ENCODE measurements at regions not wholly inside any gene's neighbourhood (a gene's known extent, or its start where the extent isn't known, plus 50 kb on each side); places are given as distances from the start of the nearest gene placed in this dataset.

DNA sequence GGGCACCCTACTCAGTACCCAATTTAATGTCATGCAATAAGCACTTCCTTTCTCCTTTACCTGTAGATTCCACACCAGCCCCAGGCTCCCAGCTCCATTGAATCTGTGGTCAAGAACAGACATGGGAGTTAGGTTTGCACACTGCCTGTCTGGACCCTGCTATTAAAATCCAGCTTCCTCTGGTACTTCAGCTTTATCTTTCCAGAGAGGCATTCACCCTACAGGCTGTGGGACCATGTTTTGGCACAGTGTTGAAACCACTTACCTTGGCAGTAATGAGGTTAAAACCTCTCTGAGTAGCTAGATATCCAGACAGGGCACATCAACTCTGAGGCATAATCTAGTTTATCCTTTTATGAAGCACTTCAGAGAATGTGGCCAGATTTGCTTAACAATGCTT is 191.5 kb upstream of the PCSK5 start:
- H3K9me3 ChIP-seq (ENCODE audit: control insufficient read depth in 2 of 2, insufficient read depth in 1 of 2, low read depth in 1 of 2, low read length in 1 of 2) = no peaks in the 10 kb centered on the region
- no peak overlapping the region for H3K27ac ChIP-seq (ENCODE audit: low read depth in 2 of 2, low read length in 1 of 2)
- H3K4me3 ChIP-seq (ENCODE audit: low read depth in 1 of 2, low read length in 2 of 2) = no peak overlapping the region
- no peaks in the 10 kb centered on the region for H3K27me3 ChIP-seq (ENCODE audit: control insufficient read depth in 1 of 2, insufficient read depth in 2 of 2, low read length in 2 of 2)
- H3K4me1 ChIP-seq (ENCODE audit: control insufficient read depth in 2 of 2, insufficient read depth in 2 of 2, low read length in 1 of 2) = no peaks in the 10 kb centered on the region
- H3K36me3 ChIP-seq (ENCODE audit: control insufficient read depth in 2 of 2, insufficient read depth in 2 of 2, low read length in 1 of 2) = no peaks in the 10 kb centered on the region

DNA sequence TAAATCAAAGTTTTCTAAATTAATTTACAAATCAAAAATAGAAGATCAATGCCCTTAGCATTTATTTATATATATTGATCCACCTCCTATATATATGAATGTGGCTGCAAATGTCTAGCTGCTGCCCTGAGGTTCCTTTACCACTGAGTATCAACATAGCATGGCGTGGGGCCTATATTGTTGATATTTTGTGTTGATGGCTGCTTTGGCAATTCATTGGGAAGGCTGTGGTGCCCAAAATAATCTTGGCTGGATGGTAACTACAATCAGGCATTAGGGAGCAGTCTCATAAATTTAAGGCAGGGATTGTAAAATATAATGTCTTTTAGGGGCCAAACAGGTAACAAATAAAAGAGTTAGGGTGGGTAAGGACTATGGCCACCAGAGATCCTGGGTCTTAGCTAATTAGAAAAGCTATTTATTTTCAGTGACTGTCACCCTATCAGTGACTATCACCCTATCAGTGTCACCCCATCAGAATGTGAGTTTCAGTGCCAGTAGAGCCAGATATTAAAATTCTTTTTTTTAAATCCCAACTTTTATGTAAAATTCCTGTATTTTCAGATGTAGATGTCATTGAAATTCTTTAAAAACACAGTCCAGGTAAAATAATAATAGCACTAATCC is 190.7 kb upstream of the PCSK5 start:
- Histone ChIP-seq H3K4me1 (ENCODE audit: control insufficient read depth in 2 of 2, insufficient read depth in 2 of 2, low read length in 1 of 2) (no peaks in the 10 kb centered on the region), H3K27ac (ENCODE audit: low read depth in 2 of 2, low read length in 1 of 2) (no peak overlapping the region), H3K4me3 (ENCODE audit: low read depth in 1 of 2, low read length in 2 of 2) (no peak overlapping the region), H3K27me3 (ENCODE audit: control insufficient read depth in 1 of 2, insufficient read depth in 2 of 2, low read length in 2 of 2) (no peaks in the 10 kb centered on the region), H3K36me3 (ENCODE audit: control insufficient read depth in 2 of 2, insufficient read depth in 2 of 2, low read length in 1 of 2) (no peaks in the 10 kb centered on the region), H3K9me3 (ENCODE audit: control insufficient read depth in 2 of 2, insufficient read depth in 1 of 2, low read depth in 1 of 2, low read length in 1 of 2) (no peaks in the 10 kb centered on the region)
- WGBS, 2 donors = 77 to 86% methylated on average over 1 of the region's 1 CpG

- H3K27ac ChIP-seq (ENCODE audit: low read depth in 2 of 2, low read length in 1 of 2) = no peak overlapping the region
- H3K4me1 ChIP-seq (ENCODE audit: control insufficient read depth in 2 of 2, insufficient read depth in 2 of 2, low read length in 1 of 2) = no peaks in the 10 kb centered on the region
- no peaks in the 10 kb centered on the region for H3K9me3 ChIP-seq (ENCODE audit: control insufficient read depth in 2 of 2, insufficient read depth in 1 of 2, low read depth in 1 of 2, low read length in 1 of 2)
- H3K27me3 ChIP-seq (ENCODE audit: control insufficient read depth in 1 of 2, insufficient read depth in 2 of 2, low read length in 2 of 2) = no peaks in the 10 kb centered on the region
- H3K36me3 ChIP-seq (ENCODE audit: control insufficient read depth in 2 of 2, insufficient read depth in 2 of 2, low read length in 1 of 2) = no peaks in the 10 kb centered on the region
- 46 to 72% methylated on average over 1 of the region's 1 CpG for WGBS, 2 donors
- H3K4me3 ChIP-seq (ENCODE audit: low read depth in 1 of 2, low read length in 2 of 2) = no peak overlapping the region
Observed at GRCh38 chr9:75700252-75700640, 190.2 kb upstream of the PCSK5 start.

GRCh38 chr9:75707191-75707590 is 183.3 kb upstream of the PCSK5 start:
- no peaks in the 10 kb centered on the region for H3K27me3 ChIP-seq (ENCODE audit: control insufficient read depth in 1 of 2, insufficient read depth in 2 of 2, low read length in 2 of 2)
- no peaks in the 10 kb centered on the region for H3K9me3 ChIP-seq (ENCODE audit: control insufficient read depth in 2 of 2, insufficient read depth in 1 of 2, low read depth in 1 of 2, low read length in 1 of 2)
- H3K4me3 ChIP-seq (ENCODE audit: low read depth in 1 of 2, low read length in 2 of 2) = no peak overlapping the region
- no peak overlapping the region for H3K27ac ChIP-seq (ENCODE audit: low read depth in 2 of 2, low read length in 1 of 2)
- H3K36me3 ChIP-seq (ENCODE audit: control insufficient read depth in 2 of 2, insufficient read depth in 2 of 2, low read length in 1 of 2) = no peaks in the 10 kb centered on the region
- H3K4me1 ChIP-seq (ENCODE audit: control insufficient read depth in 2 of 2, insufficient read depth in 2 of 2, low read length in 1 of 2) = no peaks in the 10 kb centered on the region
- WGBS, 2 donors = 96 to 100% methylated on average over 2 of the region's 2 CpGs

DNA sequence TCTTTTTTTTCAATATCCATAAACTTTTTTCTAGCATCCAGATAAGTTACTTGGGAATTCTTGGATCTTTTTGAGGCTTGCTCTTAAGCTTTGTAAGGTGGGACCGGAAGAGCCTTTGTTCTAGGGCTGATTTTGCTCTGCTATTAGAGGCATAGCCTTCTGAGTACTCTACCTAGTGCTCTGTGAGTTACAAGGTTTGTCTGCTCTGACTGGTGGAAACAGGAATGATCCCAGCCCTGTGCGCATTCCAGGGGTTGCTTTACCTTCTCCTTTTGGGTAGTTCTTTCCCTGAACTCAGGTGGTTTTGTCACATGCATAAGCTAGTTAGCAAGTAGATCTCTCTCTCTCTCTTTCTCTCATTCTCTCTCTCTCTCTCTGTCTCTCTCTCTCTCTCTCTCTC is 180.8 kb upstream of the PCSK5 start:
- no peaks in the 10 kb centered on the region for H3K36me3 ChIP-seq (ENCODE audit: control insufficient read depth in 2 of 2, insufficient read depth in 2 of 2, low read length in 1 of 2)
- no peaks in the 10 kb centered on the region for H3K4me1 ChIP-seq (ENCODE audit: control insufficient read depth in 2 of 2, insufficient read depth in 2 of 2, low read length in 1 of 2)
- H3K9me3 ChIP-seq (ENCODE audit: control insufficient read depth in 2 of 2, insufficient read depth in 1 of 2, low read depth in 1 of 2, low read length in 1 of 2) = no peaks in the 10 kb centered on the region
- H3K27me3 ChIP-seq (ENCODE audit: control insufficient read depth in 1 of 2, insufficient read depth in 2 of 2, low read length in 2 of 2) = no peaks in the 10 kb centered on the region
- 64 to 73% methylated on average over 2 of the region's 2 CpGs for WGBS, 2 donors
- H3K27ac ChIP-seq (ENCODE audit: low read depth in 2 of 2, low read length in 1 of 2) = no peak overlapping the region
- H3K4me3 ChIP-seq (ENCODE audit: low read depth in 1 of 2, low read length in 2 of 2) = no peak overlapping the region

- H3K4me3 ChIP-seq (ENCODE audit: low read depth in 1 of 2, low read length in 2 of 2) = no peak overlapping the region
- H3K4me1 ChIP-seq (ENCODE audit: control insufficient read depth in 2 of 2, insufficient read depth in 2 of 2, low read length in 1 of 2) = no peaks in the 10 kb centered on the region
- no peaks in the 10 kb centered on the region for H3K36me3 ChIP-seq (ENCODE audit: control insufficient read depth in 2 of 2, insufficient read depth in 2 of 2, low read length in 1 of 2)
- H3K9me3 ChIP-seq (ENCODE audit: control insufficient read depth in 2 of 2, insufficient read depth in 1 of 2, low read depth in 1 of 2, low read length in 1 of 2) = no peaks in the 10 kb centered on the region
- H3K27ac ChIP-seq (ENCODE audit: low read depth in 2 of 2, low read length in 1 of 2) = no peak overlapping the region
- H3K27me3 ChIP-seq (ENCODE audit: control insufficient read depth in 1 of 2, insufficient read depth in 2 of 2, low read length in 2 of 2) = no peaks in the 10 kb centered on the region
Observed at GRCh38 chr9:75712700-75713099, 177.8 kb upstream of the PCSK5 start.

DNA sequence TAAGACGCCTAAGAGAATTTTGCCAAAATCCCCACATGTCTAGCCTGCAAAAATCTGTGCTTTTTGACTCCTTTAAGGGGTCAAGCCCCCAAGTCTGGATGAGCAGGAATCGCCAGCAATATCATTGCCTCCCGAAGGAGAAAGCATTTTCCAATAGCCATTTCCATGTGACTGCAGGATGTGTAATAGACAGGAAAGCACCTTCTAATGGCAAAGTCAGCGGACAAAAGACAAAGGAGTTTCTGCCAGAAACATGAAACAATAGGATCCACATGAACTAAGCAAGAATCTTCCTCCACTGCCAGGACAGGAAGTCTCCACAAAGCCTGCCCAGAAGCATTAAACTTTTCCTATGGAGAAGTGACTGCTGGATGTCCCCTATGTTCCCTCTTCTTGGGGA is 177.1 kb upstream of the PCSK5 start:
- H3K27ac ChIP-seq (ENCODE audit: low read depth in 2 of 2, low read length in 1 of 2) = no peak overlapping the region
- H3K36me3 ChIP-seq (ENCODE audit: control insufficient read depth in 2 of 2, insufficient read depth in 2 of 2, low read length in 1 of 2) = no peaks in the 10 kb centered on the region
- no peak overlapping the region for H3K4me3 ChIP-seq (ENCODE audit: low read depth in 1 of 2, low read length in 2 of 2)
- H3K27me3 ChIP-seq (ENCODE audit: control insufficient read depth in 1 of 2, insufficient read depth in 2 of 2, low read length in 2 of 2) = no peaks in the 10 kb centered on the region
- no peaks in the 10 kb centered on the region for H3K4me1 ChIP-seq (ENCODE audit: control insufficient read depth in 2 of 2, insufficient read depth in 2 of 2, low read length in 1 of 2)
- WGBS, 2 donors = 65 to 69% methylated on average over 4 of the region's 4 CpGs
- no peaks in the 10 kb centered on the region for H3K9me3 ChIP-seq (ENCODE audit: control insufficient read depth in 2 of 2, insufficient read depth in 1 of 2, low read depth in 1 of 2, low read length in 1 of 2)

GRCh38 chr9:75715360-75715759 is 175.1 kb upstream of the PCSK5 start:
- Histone ChIP-seq H3K4me3 (ENCODE audit: low read depth in 1 of 2, low read length in 2 of 2) (no peak overlapping the region), H3K36me3 (ENCODE audit: control insufficient read depth in 2 of 2, insufficient read depth in 2 of 2, low read length in 1 of 2) (no peaks in the 10 kb centered on the region), H3K27me3 (ENCODE audit: control insufficient read depth in 1 of 2, insufficient read depth in 2 of 2, low read length in 2 of 2) (no peaks in the 10 kb centered on the region), H3K9me3 (ENCODE audit: control insufficient read depth in 2 of 2, insufficient read depth in 1 of 2, low read depth in 1 of 2, low read length in 1 of 2) (no peaks in the 10 kb centered on the region), H3K27ac (ENCODE audit: low read depth in 2 of 2, low read length in 1 of 2) (no peak overlapping the region), H3K4me1 (ENCODE audit: control insufficient read depth in 2 of 2, insufficient read depth in 2 of 2, low read length in 1 of 2) (no peaks in the 10 kb centered on the region)
- 75 to 82% methylated on average over 3 of the region's 3 CpGs for WGBS, 2 donors

- Histone ChIP-seq H3K27ac (ENCODE audit: low read depth in 2 of 2, low read length in 1 of 2) (no peak overlapping the region), H3K36me3 (ENCODE audit: control insufficient read depth in 2 of 2, insufficient read depth in 2 of 2, low read length in 1 of 2) (no peaks in the 10 kb centered on the region), H3K4me3 (ENCODE audit: low read depth in 1 of 2, low read length in 2 of 2) (no peak overlapping the region), H3K9me3 (ENCODE audit: control insufficient read depth in 2 of 2, insufficient read depth in 1 of 2, low read depth in 1 of 2, low read length in 1 of 2) (no peaks in the 10 kb centered on the region), H3K4me1 (ENCODE audit: control insufficient read depth in 2 of 2, insufficient read depth in 2 of 2, low read length in 1 of 2) (no peaks in the 10 kb centered on the region), H3K27me3 (ENCODE audit: control insufficient read depth in 1 of 2, insufficient read depth in 2 of 2, low read length in 2 of 2) (no peaks in the 10 kb centered on the region)
- WGBS, 2 donors = 78 to 79% methylated on average over 2 of the region's 2 CpGs
Observed at GRCh38 chr9:75718677-75719076, 171.8 kb upstream of the PCSK5 start.

DNA sequence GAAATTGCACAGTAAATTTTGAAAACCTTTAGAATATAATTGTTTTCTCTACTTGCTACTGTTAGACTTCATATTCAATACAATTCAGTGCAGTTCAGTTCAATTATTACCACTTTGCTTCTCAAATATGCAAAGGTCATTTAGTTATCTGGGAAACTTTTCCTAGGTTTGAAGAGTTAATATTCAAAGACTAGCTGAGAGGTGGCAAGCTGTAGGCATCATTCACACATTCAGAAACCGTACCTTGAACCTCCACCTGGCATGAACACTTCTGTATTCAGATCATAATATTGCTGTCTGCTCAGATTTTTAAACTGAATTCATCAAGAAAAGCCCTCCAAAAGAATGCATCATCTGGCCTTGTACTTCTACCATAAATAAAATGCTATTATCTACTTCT is 162.1 kb upstream of the PCSK5 start:
- WGBS, 2 donors = 49 to 72% methylated on average over 1 of the region's 1 CpG
- Histone ChIP-seq H3K9me3 (ENCODE audit: control insufficient read depth in 2 of 2, insufficient read depth in 1 of 2, low read depth in 1 of 2, low read length in 1 of 2) (no peaks in the 10 kb centered on the region), H3K27ac (ENCODE audit: low read depth in 2 of 2, low read length in 1 of 2) (no peak overlapping the region), H3K4me1 (ENCODE audit: control insufficient read depth in 2 of 2, insufficient read depth in 2 of 2, low read length in 1 of 2) (no peaks in the 10 kb centered on the region), H3K36me3 (ENCODE audit: control insufficient read depth in 2 of 2, insufficient read depth in 2 of 2, low read length in 1 of 2) (no peaks in the 10 kb centered on the region), H3K4me3 (ENCODE audit: low read depth in 1 of 2, low read length in 2 of 2) (no peak overlapping the region), H3K27me3 (ENCODE audit: control insufficient read depth in 1 of 2, insufficient read depth in 2 of 2, low read length in 2 of 2) (no peaks in the 10 kb centered on the region)

All from esophagus (tissue), 2 donors.